ENCODE measurements at regions not wholly inside any gene's neighbourhood (a gene's known extent, or its start where the extent isn't known, plus 50 kb on each side); places are given as distances from the start of the nearest gene placed in this dataset.

GRCh38 chr12:67582238-67582834, 66.2 kb upstream of the DYRK2 start:
- Histone ChIP-seq H3K4me3 (no peak overlapping the region), H3K4me2 (ENCODE audit: insufficient read depth, low read length) (no peak overlapping the region), H3K9me1 (ENCODE audit: control insufficient read depth, insufficient read depth, low read length) (no peaks in the 10 kb centered on the region), H3K27ac (ENCODE audit: extremely low read depth, low read depth, low read length) (no peak overlapping the region), H3K27me3 (ENCODE audit: control insufficient read depth in 2 of 2, insufficient read depth in 2 of 2, low read length in 2 of 2) (no peaks in the 10 kb centered on the region), H4K20me1 (replicated peaks; ENCODE audit: control insufficient read depth, insufficient read depth, low read length) (no peaks in the 10 kb centered on the region), H2AFZ (ENCODE audit: low read depth, low read length) (no peak overlapping the region), H3K79me2 (ENCODE audit: control insufficient read depth, insufficient read depth, low read length) (no peaks in the 10 kb centered on the region), H3K36me3 (ENCODE audit: control insufficient read depth, insufficient read depth, low read length) (no peaks in the 10 kb centered on the region), H3K9me3 (replicated peaks; ENCODE audit: control insufficient read depth, insufficient read depth, low read depth, low read length) (no peaks in the 10 kb centered on the region), H3K4me1 (replicated peaks in 1 of 2; ENCODE audit: control insufficient read depth in 2 of 2, insufficient read depth in 2 of 2, low read length in 2 of 2) (no peaks in the 10 kb centered on the region), H3K9ac (ENCODE audit: insufficient read depth in 1 of 2, low read depth in 2 of 2, low read length in 2 of 2) (no peak overlapping the region)
- in situ Hi-C loops (cut with MboI): no loop called here
- CTCF ChIA-PET (ENCODE audit: low intra/inter-chr PET ratio): interaction anchor here (0.6 kb wide), 1 partner anchor 1964 kb away, joined by 3 read pairs; no protein-coding TSS in a partner anchor
- FAIRE-seq (no peak), DNase-seq (ENCODE audit: extremely low read depth in 1 of 4, low spot score in 3 of 4) (no peak), ATAC-seq (no peak)
- 2% methylated on average over 3 of the region's 3 CpGs for WGBS (ENCODE audit: insufficient coverage, low coverage, missing lambda C conversion rate)
- TF ChIP-seq TCFL5 (CRISPR knock-in tag; conservative IDR thresholded peaks at IDR 0.05) (no peak), RNF2 (IDR thresholded peaks at IDR 0.05) (no peak), CBX2 (IDR thresholded peaks at IDR 0.05; ENCODE audit: insufficient read depth, low read length, poor library complexity, severe bottlenecking) (no peak), TAL1 (IDR thresholded peaks at IDR 0.05) (no peak), SOX6 (IDR thresholded peaks at IDR 0.05) (no peak), ZNF253 (CRISPR knock-in tag; conservative IDR thresholded peaks at IDR 0.05) (no peak), JUNB (CRISPR knock-in tag; conservative IDR thresholded peaks at IDR 0.05) (no peak), ETV5 (CRISPR knock-in tag; IDR thresholded peaks at IDR 0.05; ENCODE audit: low read depth) (no peak)
- BruUV-seq (replicated peaks): no TSS peak
- intact Hi-C loops (cut with micrococcal nuclease): no loop called here
- POLR2A ChIA-PET: no interaction called here

GRCh38 chr12:67582844-67583243, 65.7 kb upstream of the DYRK2 start:
- Histone ChIP-seq H2AFZ (ENCODE audit: low read depth, low read length) (no peak overlapping the region), H3K79me2 (ENCODE audit: control insufficient read depth, insufficient read depth, low read length) (no peaks in the 10 kb centered on the region), H3K4me3 (no peak overlapping the region), H3K36me3 (ENCODE audit: control insufficient read depth, insufficient read depth, low read length) (no peaks in the 10 kb centered on the region), H3K9me1 (ENCODE audit: control insufficient read depth, insufficient read depth, low read length) (no peaks in the 10 kb centered on the region), H3K27me3 (ENCODE audit: control insufficient read depth in 2 of 2, insufficient read depth in 2 of 2, low read length in 2 of 2) (no peaks in the 10 kb centered on the region), H3K4me2 (ENCODE audit: insufficient read depth, low read length) (no peak overlapping the region), H4K20me1 (replicated peaks; ENCODE audit: control insufficient read depth, insufficient read depth, low read length) (no peaks in the 10 kb centered on the region), H3K4me1 (replicated peaks in 1 of 2; ENCODE audit: control insufficient read depth in 2 of 2, insufficient read depth in 2 of 2, low read length in 2 of 2) (no peaks in the 10 kb centered on the region), H3K9me3 (replicated peaks; ENCODE audit: control insufficient read depth, insufficient read depth, low read depth, low read length) (no peaks in the 10 kb centered on the region), H3K9ac (ENCODE audit: insufficient read depth in 1 of 2, low read depth in 2 of 2, low read length in 2 of 2) (no peak overlapping the region), H3K27ac (ENCODE audit: extremely low read depth, low read depth, low read length) (no peak overlapping the region)
- BruUV-seq (replicated peaks): no TSS peak
- no peak for DNase-seq (ENCODE audit: extremely low read depth in 1 of 4, low spot score in 3 of 4)
- FAIRE-seq: no peak
- WGBS (ENCODE audit: insufficient coverage, low coverage, missing lambda C conversion rate): 4% methylated on average over 2 of the region's 2 CpGs
- in situ Hi-C loops (cut with MboI) (no loop called here), intact Hi-C loops (cut with micrococcal nuclease) (no loop called here)
- ATAC-seq: no peak
- CTCF ChIA-PET (ENCODE audit: low intra/inter-chr PET ratio): no interaction called here
- POLR2A ChIA-PET: no interaction called here
- TF ChIP-seq SAFB (IDR thresholded peaks at IDR 0.05; ENCODE audit: borderline replicate concordance, low read depth, low read length) (no peak), HIVEP1 (CRISPR knock-in tag; IDR thresholded peaks at IDR 0.05) (no peak), RCOR1 (IDR thresholded peaks at IDR 0.05; ENCODE audit: borderline replicate concordance in 1 of 2, low read depth in 2 of 2, low read length in 2 of 2) (no peak), CBX2 (IDR thresholded peaks at IDR 0.05; ENCODE audit: insufficient read depth, low read length, poor library complexity, severe bottlenecking) (no peak), TFE3 (CRISPR knock-in tag; IDR thresholded peaks at IDR 0.05) (no peak), STAG1 (CRISPR knock-in tag; IDR thresholded peaks at IDR 0.05; ENCODE audit: borderline replicate concordance) (no peak), NFATC3 (IDR thresholded peaks at IDR 0.05) (no peak), GTF2B (IDR thresholded peaks at IDR 0.05; ENCODE audit: extremely low read depth, insufficient read length) (no peak), ZNF785 (CRISPR knock-in tag; IDR thresholded peaks at IDR 0.05) (no peak), RB1 (IDR thresholded peaks at IDR 0.05; ENCODE audit: low read depth) (no peak)

Data from K562 (cell line).